ENCODE measurements at regions not wholly inside any gene's neighbourhood (a gene's known extent, or its start where the extent isn't known, plus 50 kb on each side); places are given as distances from the start of the nearest gene placed in this dataset.

- TF ChIP-seq, protein P1, sequence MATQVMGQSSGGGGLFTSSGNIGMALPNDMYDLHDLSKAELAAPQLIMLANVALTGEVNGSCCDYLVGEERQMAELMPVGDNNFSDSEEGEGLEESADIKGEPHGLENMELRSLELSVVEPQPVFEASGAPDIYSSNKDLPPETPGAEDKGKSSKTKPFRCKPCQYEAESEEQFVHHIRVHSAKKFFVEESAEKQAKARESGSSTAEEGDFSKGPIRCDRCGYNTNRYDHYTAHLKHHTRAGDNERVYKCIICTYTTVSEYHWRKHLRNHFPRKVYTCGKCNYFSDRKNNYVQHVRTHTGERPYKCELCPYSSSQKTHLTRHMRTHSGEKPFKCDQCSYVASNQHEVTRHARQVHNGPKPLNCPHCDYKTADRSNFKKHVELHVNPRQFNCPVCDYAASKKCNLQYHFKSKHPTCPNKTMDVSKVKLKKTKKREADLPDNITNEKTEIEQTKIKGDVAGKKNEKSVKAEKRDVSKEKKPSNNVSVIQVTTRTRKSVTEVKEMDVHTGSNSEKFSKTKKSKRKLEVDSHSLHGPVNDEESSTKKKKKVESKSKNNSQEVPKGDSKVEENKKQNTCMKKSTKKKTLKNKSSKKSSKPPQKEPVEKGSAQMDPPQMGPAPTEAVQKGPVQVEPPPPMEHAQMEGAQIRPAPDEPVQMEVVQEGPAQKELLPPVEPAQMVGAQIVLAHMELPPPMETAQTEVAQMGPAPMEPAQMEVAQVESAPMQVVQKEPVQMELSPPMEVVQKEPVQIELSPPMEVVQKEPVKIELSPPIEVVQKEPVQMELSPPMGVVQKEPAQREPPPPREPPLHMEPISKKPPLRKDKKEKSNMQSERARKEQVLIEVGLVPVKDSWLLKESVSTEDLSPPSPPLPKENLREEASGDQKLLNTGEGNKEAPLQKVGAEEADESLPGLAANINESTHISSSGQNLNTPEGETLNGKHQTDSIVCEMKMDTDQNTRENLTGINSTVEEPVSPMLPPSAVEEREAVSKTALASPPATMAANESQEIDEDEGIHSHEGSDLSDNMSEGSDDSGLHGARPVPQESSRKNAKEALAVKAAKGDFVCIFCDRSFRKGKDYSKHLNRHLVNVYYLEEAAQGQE (IDR thresholded peaks at IDR 0.05; ENCODE audit: insufficient read depth in 1 of 2, low read depth in 2 of 2, low read length in 2 of 2): no peak
- TF ChIP-seq POLR2AphosphoS5 (IDR thresholded peaks at IDR 0.05; ENCODE audit: low read depth, low read length): no peak
- TF ChIP-seq SIN3A (IDR thresholded peaks at IDR 0.05; ENCODE audit: borderline replicate concordance, insufficient read depth, low read length): no peak
- TF ChIP-seq TAF1 (IDR thresholded peaks at IDR 0.05; ENCODE audit: borderline replicate concordance, insufficient read depth, low read length): no peak
- no peak for TF ChIP-seq FOXP2 (optimal IDR thresholded peaks at IDR 0.05; ENCODE audit: borderline replicate concordance, extremely low read depth, extremely low read length, insufficient read depth)
Observed at GRCh38 chr5:67746103-67746502, 469.5 kb upstream of the PIK3R1 start.

All from PFSK-1 (cell line).